ENCODE measurements at regions not wholly inside any gene's neighbourhood (a gene's known extent, or its start where the extent isn't known, plus 50 kb on each side); places are given as distances from the start of the nearest gene placed in this dataset.

DNA sequence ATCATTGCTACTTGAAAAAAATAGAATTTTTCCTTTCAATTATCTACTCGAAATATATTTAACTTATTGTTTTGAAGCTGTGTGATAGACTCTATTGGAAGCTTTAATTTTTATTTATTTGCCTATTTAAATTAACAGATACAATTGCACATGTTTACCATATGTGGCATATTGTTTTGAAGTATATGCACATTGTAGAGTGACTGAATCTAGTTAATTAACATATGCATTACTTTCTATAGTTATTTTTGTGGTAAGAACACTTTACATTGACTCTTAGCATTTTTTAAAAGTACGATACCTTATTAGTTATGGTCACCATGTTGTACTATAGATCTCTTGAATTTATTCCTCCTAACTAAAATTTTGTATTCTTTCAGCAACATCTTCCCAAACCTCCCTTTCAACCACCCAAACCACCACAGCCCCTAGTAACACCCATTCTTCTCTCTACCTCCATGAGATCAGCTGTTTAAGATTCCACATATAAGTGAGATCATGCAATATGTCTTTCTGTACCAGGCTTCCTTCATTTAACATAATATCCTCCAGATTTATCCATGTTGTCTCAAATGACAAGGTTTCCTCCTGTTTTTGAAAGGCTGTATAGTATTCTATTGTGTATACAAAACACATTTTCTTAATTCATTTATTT is 58.5 kb upstream of the SPHKAP start:
- Mint-ChIP-seq H3K36me3 (no peaks in the 10 kb centered on the region), H3K4me3 (no peak overlapping the region), H3K9me3 (no peaks in the 10 kb centered on the region), H3K4me1 (no peaks in the 10 kb centered on the region), H3K27me3 (ENCODE audit: low read depth) (no peaks in the 10 kb centered on the region), H3K27ac (no peak overlapping the region)
- TF ChIP-seq, protein P1, sequence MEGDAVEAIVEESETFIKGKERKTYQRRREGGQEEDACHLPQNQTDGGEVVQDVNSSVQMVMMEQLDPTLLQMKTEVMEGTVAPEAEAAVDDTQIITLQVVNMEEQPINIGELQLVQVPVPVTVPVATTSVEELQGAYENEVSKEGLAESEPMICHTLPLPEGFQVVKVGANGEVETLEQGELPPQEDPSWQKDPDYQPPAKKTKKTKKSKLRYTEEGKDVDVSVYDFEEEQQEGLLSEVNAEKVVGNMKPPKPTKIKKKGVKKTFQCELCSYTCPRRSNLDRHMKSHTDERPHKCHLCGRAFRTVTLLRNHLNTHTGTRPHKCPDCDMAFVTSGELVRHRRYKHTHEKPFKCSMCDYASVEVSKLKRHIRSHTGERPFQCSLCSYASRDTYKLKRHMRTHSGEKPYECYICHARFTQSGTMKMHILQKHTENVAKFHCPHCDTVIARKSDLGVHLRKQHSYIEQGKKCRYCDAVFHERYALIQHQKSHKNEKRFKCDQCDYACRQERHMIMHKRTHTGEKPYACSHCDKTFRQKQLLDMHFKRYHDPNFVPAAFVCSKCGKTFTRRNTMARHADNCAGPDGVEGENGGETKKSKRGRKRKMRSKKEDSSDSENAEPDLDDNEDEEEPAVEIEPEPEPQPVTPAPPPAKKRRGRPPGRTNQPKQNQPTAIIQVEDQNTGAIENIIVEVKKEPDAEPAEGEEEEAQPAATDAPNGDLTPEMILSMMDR (IDR thresholded peaks at IDR 0.05; ENCODE audit: unreplicated experiment): no peak
- no peak for DNase-seq (ENCODE audit: low spot score in 2 of 2, unreplicated experiment in 2 of 2)

DNA sequence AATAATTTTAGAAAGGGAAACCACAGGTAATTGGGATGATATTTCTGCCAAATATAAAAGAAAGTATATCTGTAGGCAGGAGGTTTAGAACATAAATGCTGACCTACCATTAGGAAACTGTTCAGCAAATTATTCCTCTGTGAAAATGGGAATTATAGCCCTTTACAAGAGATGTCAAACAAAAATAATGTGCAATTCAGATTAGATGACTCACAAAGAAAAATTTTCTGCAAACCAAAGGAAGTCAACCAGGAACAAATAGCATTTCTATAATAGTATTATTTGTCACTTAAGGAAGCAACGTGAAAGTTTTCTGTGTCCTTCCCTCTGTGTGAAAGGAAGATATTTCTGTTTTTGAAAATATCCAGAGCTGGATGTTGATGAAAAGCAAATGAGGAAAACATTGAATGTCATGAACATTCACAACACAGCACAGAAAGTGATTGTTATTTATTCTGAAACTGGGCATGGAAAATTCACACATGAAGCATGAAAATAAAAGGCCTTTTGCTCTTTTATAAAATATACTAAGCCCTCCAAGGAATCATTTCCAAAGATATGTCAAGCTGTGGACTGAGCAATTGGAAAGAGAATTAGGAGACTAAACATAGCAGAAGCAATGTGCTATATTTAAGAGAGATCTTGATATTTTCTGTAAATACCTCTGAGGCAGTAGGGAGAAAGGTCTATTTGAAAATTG is 57.9 kb upstream of the SPHKAP start:
- no peaks in the 10 kb centered on the region for H3K9me3 Mint-ChIP-seq
- no peaks in the 10 kb centered on the region for H3K4me1 Mint-ChIP-seq
- TF ChIP-seq, protein P1 (IDR thresholded peaks at IDR 0.05; ENCODE audit: unreplicated experiment): no peak
- H3K4me3 Mint-ChIP-seq: no peak overlapping the region
- no peaks in the 10 kb centered on the region for H3K36me3 Mint-ChIP-seq
- H3K27ac Mint-ChIP-seq: no peak overlapping the region
- no peak for DNase-seq (ENCODE audit: low spot score in 2 of 2, unreplicated experiment in 2 of 2)
- H3K27me3 Mint-ChIP-seq (ENCODE audit: low read depth): no peaks in the 10 kb centered on the region

Measured in mesothelial cell of epicardium (in vitro differentiated cells).